Mesenchymal stem cell (in vitro differentiated cells and primary cell): ENCODE measurements at regions not wholly inside any gene's neighbourhood (a gene's known extent, or its start where the extent isn't known, plus 50 kb on each side); places are given as distances from the start of the nearest gene placed in this dataset.

Source experiments
- DNase-seq: peaks from one replicate; pipeline ENCODE4 v3.0.0-alpha.2; 2013
- H2AFZ ChIP-seq: one replicate; pipeline ENCODE4 v1.6.1; 2013; ENCODE audit warnings: low read depth, mild to moderate bottlenecking, control low read depth, inconsistent platforms, low read length, moderate library complexity
- H2AK5ac ChIP-seq: 2 replicates; pipeline ENCODE4 v1.6.1; 2013; ENCODE audit warnings: low read length, moderate library complexity, mild to moderate bottlenecking, inconsistent platforms; ENCODE audit not compliant: severe bottlenecking
- H2BK120ac ChIP-seq: one replicate; pipeline ENCODE4 v1.6.1; 2013; ENCODE audit warnings: low read depth, mild to moderate bottlenecking, inconsistent platforms, low read length, moderate library complexity
- H2BK12ac ChIP-seq, 2 experiments: one replicate each; pipeline ENCODE4 v1.6.1; 2013; ENCODE audit warnings: inconsistent platforms in 2 of 2, low read length in 2 of 2, mild to moderate bottlenecking in 2 of 2, moderate library complexity in 2 of 2, control low read depth in 1 of 2
- H2BK15ac ChIP-seq: one replicate; pipeline ENCODE4 v1.6.1; 2013; ENCODE audit warnings: mild to moderate bottlenecking, low read depth, inconsistent platforms; ENCODE audit not compliant: poor library complexity, severe bottlenecking
- H2BK5ac ChIP-seq: 2 replicates; pipeline ENCODE4 v1.6.1; 2013; ENCODE audit warnings: low read depth, mild to moderate bottlenecking, low read length, control low read depth, inconsistent platforms; ENCODE audit not compliant: poor library complexity, severe bottlenecking
- H3K14ac ChIP-seq, 2 experiments: one replicate each; pipeline ENCODE4 v1.6.1; 2013; ENCODE audit warnings: inconsistent platforms in 2 of 2, low read length in 2 of 2, control low read depth in 1 of 2, mild to moderate bottlenecking in 1 of 2, moderate library complexity in 1 of 2
- H3K18ac ChIP-seq, 2 experiments: one replicate each; pipeline ENCODE4 v1.6.1; 2013; ENCODE audit warnings: inconsistent platforms in 2 of 2, low read length in 2 of 2, control low read depth in 1 of 2, low read depth in 1 of 2, mild to moderate bottlenecking in 1 of 2
- H3K23ac ChIP-seq, 2 experiments: one replicate each; pipeline ENCODE4 v1.6.1; 2013; ENCODE audit warnings: inconsistent platforms in 2 of 2, low read length in 2 of 2, mild to moderate bottlenecking in 2 of 2, moderate library complexity in 2 of 2, control low read depth in 1 of 2
- H3K27ac ChIP-seq: 2 replicates; pipeline ENCODE4 v1.5.1; 2013; ENCODE audit warnings: mild to moderate bottlenecking, moderate library complexity, low read length, control low read depth, inconsistent platforms; ENCODE audit not compliant: poor library complexity, severe bottlenecking
- H3K27me3 ChIP-seq, 2 experiments: 2 replicates each; pipeline versions ENCODE4 v1.6.1 to v1.7.0; 2013; ENCODE audit warnings: low read length in 2 of 2, mild to moderate bottlenecking in 2 of 2, moderate library complexity in 2 of 2, control low read depth in 1 of 2, inconsistent platforms in 1 of 2; ENCODE audit not compliant: control insufficient read depth in 1 of 2, insufficient read depth in 1 of 2
- H3K36me3 ChIP-seq, 2 experiments: 2 replicates each; pipeline versions ENCODE4 v1.6.1 to v1.7.0; 2013; ENCODE audit warnings: low read length in 2 of 2, control low read depth in 1 of 2, inconsistent platforms in 1 of 2, low read depth in 1 of 2, mild to moderate bottlenecking in 1 of 2; ENCODE audit not compliant: insufficient read depth in 2 of 2, control insufficient read depth in 1 of 2
- H3K4ac ChIP-seq, 2 experiments: one replicate each; pipeline ENCODE4 v1.6.1; 2013; ENCODE audit warnings: inconsistent platforms in 2 of 2, low read length in 2 of 2, mild to moderate bottlenecking in 2 of 2, moderate library complexity in 2 of 2, control low read depth in 1 of 2, low read depth in 1 of 2
- H3K4me1 ChIP-seq: 2 replicates; pipeline ENCODE4 v1.6.1; 2013; ENCODE audit warnings: low read depth, low read length, control low read depth; ENCODE audit not compliant: control insufficient read depth, insufficient read depth
- H3K4me2 ChIP-seq: 2 replicates; pipeline ENCODE4 v1.6.1; 2013; ENCODE audit warnings: low read length, mild to moderate bottlenecking, inconsistent platforms; ENCODE audit not compliant: poor library complexity, severe bottlenecking
- H3K4me3 ChIP-seq, 2 experiments: 2 replicates each; pipeline versions ENCODE4 v1.5.1 to v1.7.0; 2013; ENCODE audit warnings: low read length in 2 of 2, mild to moderate bottlenecking in 2 of 2, control low read depth in 1 of 2, low read depth in 1 of 2; ENCODE audit not compliant: insufficient read depth in 1 of 2
- H3K79me1 ChIP-seq: replicated peaks from 2 replicates; pipeline ENCODE4 v1.6.1; 2013; ENCODE audit warnings: mild to moderate bottlenecking, control low read depth, low read length, inconsistent platforms; ENCODE audit not compliant: poor library complexity, severe bottlenecking
- H3K9ac ChIP-seq: 2 replicates; pipeline ENCODE4 v1.7.0; 2013; ENCODE audit warnings: mild to moderate bottlenecking, low read length, moderate library complexity
- H3K9me3 ChIP-seq: 2 replicates; pipeline ENCODE4 v1.7.0; 2013; ENCODE audit warnings: mild to moderate bottlenecking, low read length; ENCODE audit not compliant: control insufficient read depth
- H4K8ac ChIP-seq: one replicate; pipeline ENCODE4 v1.6.1; 2013; ENCODE audit warnings: inconsistent platforms, mild to moderate bottlenecking, low read length, moderate library complexity
- H4K91ac ChIP-seq: one replicate; pipeline ENCODE4 v1.6.1; 2013; ENCODE audit warnings: mild to moderate bottlenecking, low read length, inconsistent platforms
- WGBS: methylation state at CpG from one replicate; pipeline ENCODE4 v1.1.7; 2013; ENCODE audit warnings: mixed read lengths; 5-methylcytosine and 5-hydroxymethylcytosine counted together

DNA sequence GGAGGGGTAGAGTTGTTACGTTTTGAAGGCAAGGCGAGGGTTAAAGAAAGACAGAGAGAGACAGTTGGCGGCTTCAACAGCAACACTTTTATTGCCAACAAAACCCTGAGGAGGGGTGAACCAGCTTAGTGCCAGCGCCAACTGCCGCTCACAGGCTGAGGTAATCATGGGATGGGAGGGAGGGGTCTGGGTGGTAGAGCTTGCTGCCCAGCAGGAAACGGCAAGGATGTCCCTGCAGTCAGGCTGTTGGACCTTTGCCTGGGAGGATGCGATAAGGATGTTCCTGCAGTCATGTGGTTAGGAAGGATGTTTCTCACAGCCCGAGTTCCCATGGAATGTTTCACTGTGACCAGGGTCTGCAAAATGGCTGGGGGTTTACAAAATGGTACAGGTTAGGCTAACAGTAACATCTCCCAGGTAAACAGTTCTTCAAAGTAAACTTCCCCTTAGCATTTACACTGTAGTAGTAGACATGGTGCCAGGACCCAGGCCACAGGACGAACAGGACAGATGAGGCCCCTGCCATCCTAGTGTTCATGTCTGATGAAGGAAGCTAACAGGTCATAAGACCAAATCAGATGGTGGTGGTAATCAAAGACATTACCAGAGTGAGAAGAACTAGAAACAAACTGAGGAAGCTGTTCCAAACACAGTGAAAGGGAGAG, 647.3 kb upstream of the DEFB115 start:
- H3K9me3 ChIP-seq, result peaks cover 23% of the 10 kb centered on the region

DNA sequence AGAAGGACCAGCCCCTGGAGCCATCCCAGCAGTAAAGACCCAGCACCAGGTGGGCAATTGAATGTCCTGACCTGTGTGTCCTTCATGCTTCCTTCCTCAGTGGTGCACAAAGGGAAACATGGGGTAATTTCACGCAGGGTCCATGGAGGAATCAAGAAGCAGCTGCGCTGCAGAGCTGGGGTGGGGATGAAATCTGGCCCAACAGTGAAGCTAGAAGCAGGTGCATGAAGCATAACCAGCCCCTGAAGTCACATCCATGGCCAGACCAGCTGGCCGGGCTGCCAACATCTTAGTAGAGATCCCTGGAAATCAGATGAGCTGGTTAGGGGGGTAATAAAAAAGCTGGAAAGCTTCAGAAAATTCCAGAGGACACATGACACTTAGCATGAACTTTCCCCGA, 646.7 kb upstream of the DEFB115 start:
- no peaks in the 10 kb centered on the region for H3K36me3 ChIP-seq
- H2BK15ac ChIP-seq, result no peak overlapping the region
- no peak overlapping the region for H2BK5ac ChIP-seq
- H3K27ac ChIP-seq, result no peak overlapping the region
- no peak overlapping the region for H2BK12ac ChIP-seq
- H4K91ac ChIP-seq, result no peak overlapping the region
- H2AK5ac ChIP-seq, result no peak overlapping the region
- peaks cover 23% of the 10 kb centered on the region for H3K9me3 ChIP-seq
- H3K18ac ChIP-seq, result no peak overlapping the region
- H3K23ac ChIP-seq, result no peak overlapping the region
- H3K4ac ChIP-seq, result no peak overlapping the region
- no peaks in the 10 kb centered on the region for H3K27me3 ChIP-seq
- 63% methylated on average over 4 of the region's 4 CpGs for WGBS
- no peak overlapping the region for H4K8ac ChIP-seq
- H3K4me2 ChIP-seq, result no peak overlapping the region
- H2AFZ ChIP-seq, result no peak overlapping the region
- H2BK120ac ChIP-seq, result no peak overlapping the region
- H3K4me3 ChIP-seq, result no peak overlapping the region
- no peak overlapping the region for H3K9ac ChIP-seq
- no peak for DNase-seq
- no peak overlapping the region for H3K14ac ChIP-seq
- no peaks in the 10 kb centered on the region for H3K79me1 ChIP-seq
- H3K4me1 ChIP-seq, result no peaks in the 10 kb centered on the region

More for the DNA sequence above, 647.3 kb upstream of the DEFB115 start:
- Histone ChIP-seq H3K4me1 (no peaks in the 10 kb centered on the region), H3K4ac (no peak overlapping the region), H3K23ac (no peak overlapping the region), H3K18ac (no peak overlapping the region), H4K91ac (no peak overlapping the region), H2BK120ac (no peak overlapping the region), H3K14ac (no peak overlapping the region), H3K9ac (no peak overlapping the region), H2BK12ac (no peak overlapping the region), H3K4me2 (no peak overlapping the region), H2BK15ac (no peak overlapping the region), H3K36me3 (no peaks in the 10 kb centered on the region), H3K27ac (no peak overlapping the region), H3K27me3 (no peaks in the 10 kb centered on the region), H2AFZ (no peak overlapping the region), H2BK5ac (no peak overlapping the region), H4K8ac (no peak overlapping the region), H3K79me1 (no peaks in the 10 kb centered on the region), H2AK5ac (no peak overlapping the region), H3K4me3 (no peak overlapping the region)
- WGBS, result 58% methylated on average over 8 of the region's 9 CpGs
- DNase-seq, result no peak

GRCh38 chr20:30611239-30611984, 646.1 kb upstream of the DEFB115 start:
- H3K9me3 ChIP-seq, result peaks cover 17% of the 10 kb centered on the region
- no peak overlapping the region for H4K8ac ChIP-seq

DNA sequence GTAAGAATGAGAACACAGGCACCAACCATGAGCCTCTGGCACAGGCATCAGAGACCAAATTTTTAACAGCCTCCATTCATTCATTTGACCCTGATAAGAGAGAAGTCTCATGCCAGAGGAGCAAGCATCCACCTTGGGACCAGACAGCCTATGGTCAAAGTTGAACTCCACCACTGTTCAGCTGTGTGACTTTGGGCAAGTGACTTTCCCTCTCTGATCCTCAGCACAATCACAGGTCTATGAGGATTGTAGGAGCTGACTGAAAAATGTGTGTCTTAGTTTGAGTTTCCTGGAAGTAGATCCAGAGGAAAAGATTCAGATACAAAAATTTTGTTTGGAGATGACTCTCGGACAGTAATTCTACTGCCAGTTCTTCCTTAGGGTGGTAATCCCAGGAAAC, 645.1 kb upstream of the DEFB115 start:
- Histone ChIP-seq H3K4me3 (no peak overlapping the region), H3K4me1 (no peaks in the 10 kb centered on the region)

More at GRCh38 chr20:30611239-30611984, 646.1 kb upstream of the DEFB115 start:
- Histone ChIP-seq H3K4me2 (no peak overlapping the region), H3K4me1 (no peaks in the 10 kb centered on the region), H2BK120ac (no peak overlapping the region), H2AK5ac (no peak overlapping the region), H2AFZ (no peak overlapping the region), H2BK12ac (no peak overlapping the region), H4K91ac (no peak overlapping the region), H3K27ac (no peak overlapping the region), H3K27me3 (no peaks in the 10 kb centered on the region), H3K36me3 (no peaks in the 10 kb centered on the region), H3K14ac (no peak overlapping the region), H3K9ac (no peak overlapping the region), H2BK5ac (no peak overlapping the region), H3K4me3 (no peak overlapping the region), H3K4ac (no peak overlapping the region), H3K18ac (no peak overlapping the region), H3K23ac (no peak overlapping the region), H3K79me1 (no peaks in the 10 kb centered on the region), H2BK15ac (no peak overlapping the region)
- no peak for DNase-seq
- WGBS, result 73% methylated on average over 12 of the region's 15 CpGs

More for the DNA sequence above, 645.1 kb upstream of the DEFB115 start:
- no peaks in the 10 kb centered on the region for H3K79me1 ChIP-seq
- no peak overlapping the region for H2BK120ac ChIP-seq
- no peak overlapping the region for H2AK5ac ChIP-seq
- no peaks in the 10 kb centered on the region for H3K27me3 ChIP-seq
- no peak overlapping the region for H3K18ac ChIP-seq
- 100% methylated on average over 1 of the region's 1 CpG for WGBS
- H2BK12ac ChIP-seq, result no peak overlapping the region
- no peak overlapping the region for H4K91ac ChIP-seq
- H4K8ac ChIP-seq, result no peak overlapping the region
- no peak for DNase-seq
- no peak overlapping the region for H2BK15ac ChIP-seq
- no peaks in the 10 kb centered on the region for H3K36me3 ChIP-seq
- H3K27ac ChIP-seq, result no peak overlapping the region
- no peak overlapping the region for H2BK5ac ChIP-seq
- H3K14ac ChIP-seq, result no peak overlapping the region
- no peak overlapping the region for H3K4ac ChIP-seq
- H3K4me2 ChIP-seq, result no peak overlapping the region
- no peak overlapping the region for H3K23ac ChIP-seq
- H3K9me3 ChIP-seq, result peaks cover 8% of the 10 kb centered on the region
- H3K9ac ChIP-seq, result no peak overlapping the region
- no peak overlapping the region for H2AFZ ChIP-seq
